OCI-LY1 (cell line): ENCODE measurements at regions not wholly inside any gene's neighbourhood (a gene's known extent, or its start where the extent isn't known, plus 50 kb on each side); places are given as distances from the start of the nearest gene placed in this dataset.

Experiments
- H2AFZ ChIP-seq: fragments of 200-600 bp; sonication (generic), shearing (Covaris generic); 2 replicates; pipeline ENCODE4 v1.6.0; 2014; ENCODE audit warnings: antibody characterized with exemption, mild to moderate bottlenecking, low read length
- H3F3A ChIP-seq: fragments of 200-600 bp; sonication (generic), shearing (Covaris generic); 2 replicates; pipeline ENCODE4 v1.6.0; 2014; ENCODE audit warnings: mild to moderate bottlenecking, antibody characterized with exemption, low read length, moderate library complexity; ENCODE audit not compliant: insufficient read depth
- H3K27ac ChIP-seq: fragments of 200-600 bp; sonication (generic); 2 replicates; pipeline ENCODE4 v1.5.1; 2014; ENCODE audit warnings: low read length, mixed run types, mild to moderate bottlenecking, low read depth; ENCODE audit not compliant: poor library complexity, severe bottlenecking
- H3K27me3 ChIP-seq: fragments of 200-600 bp; sonication (generic); 2 replicates; pipeline ENCODE4 v1.6.0; 2014; ENCODE audit warnings: antibody characterized with exemption, mild to moderate bottlenecking, low read length, moderate library complexity; ENCODE audit not compliant: insufficient read depth
- H3K36me3 ChIP-seq: fragments of 200-600 bp; sonication (generic); 2 replicates; pipeline ENCODE4 v1.6.1; 2014; ENCODE audit warnings: mild to moderate bottlenecking, antibody characterized with exemption, low read length, moderate library complexity, mixed read lengths; ENCODE audit not compliant: insufficient read depth
- H3K4me1 ChIP-seq: fragments of 200-600 bp; sonication (generic); 2 replicates; pipeline ENCODE4 v1.5.1; 2014; ENCODE audit warnings: mild to moderate bottlenecking, low read length, moderate library complexity; ENCODE audit not compliant: insufficient read depth, severe bottlenecking
- H3K4me2 ChIP-seq: fragments of 200-600 bp; sonication (generic), shearing (Covaris generic); 2 replicates; pipeline ENCODE4 v1.6.1; 2014; ENCODE audit warnings: low read length
- H3K4me3 ChIP-seq: fragments of 200-600 bp; sonication (generic); 2 replicates; pipeline ENCODE4 v1.5.1; 2014; ENCODE audit warnings: low read length, low read depth, mild to moderate bottlenecking, mixed read lengths; ENCODE audit not compliant: poor library complexity, severe bottlenecking
- H3K79me2 ChIP-seq: fragments of 200-600 bp; shearing (Covaris generic); 2 replicates; pipeline ENCODE4 v1.6.1; 2016; ENCODE audit warnings: mixed run types, low read length, mixed read lengths; ENCODE audit not compliant: insufficient read depth
- H3K9ac ChIP-seq: fragments of 200-600 bp; sonication (generic), shearing (Covaris generic); 2 replicates; pipeline ENCODE4 v1.6.1; 2014; ENCODE audit warnings: mild to moderate bottlenecking, low read length, mixed read lengths
- H3K9me2 ChIP-seq: fragments of 200-600 bp; sonication (generic), shearing (Covaris generic); 2 replicates; pipeline ENCODE4 v1.6.1; 2014; ENCODE audit warnings: low read depth, mild to moderate bottlenecking, low read length, mixed read lengths
- H3K9me3 ChIP-seq: fragments of 200-600 bp; shearing (Covaris generic); 2 replicates; pipeline ENCODE4 v1.6.1; 2014; ENCODE audit warnings: low read length, mixed read lengths
- H4K20me1 ChIP-seq: fragments of 200-600 bp; sonication (generic), shearing (Covaris generic); 2 replicates; pipeline ENCODE4 v1.6.0; 2016; ENCODE audit warnings: mild to moderate bottlenecking, low read length; ENCODE audit not compliant: insufficient read depth
- EZH2 ChIP-seq: fragments of 200-600 bp; sonication (generic), shearing (Covaris generic); IDR thresholded peaks from 2 replicates; pipeline ENCODE4 v1.8.0; 2017; ENCODE audit warnings: borderline replicate concordance, mixed run types, mild to moderate bottlenecking, antibody characterized with exemption, low read length, moderate library complexity, mixed read lengths
- TF ChIP-seq, protein P1 (sequence below): fragments of 200-600 bp; sonication (generic), shearing (Covaris generic); IDR thresholded peaks from 2 replicates; pipeline ENCODE4 v1.5.1; 2017; ENCODE audit warnings: mild to moderate bottlenecking, antibody characterized with exemption, low read length, moderate library complexity, mixed read lengths

- no peak overlapping the region for H3K27ac ChIP-seq
- no peak overlapping the region for H3K4me3 ChIP-seq
- H3K36me3 ChIP-seq = no peaks in the 10 kb centered on the region
- no peaks in the 10 kb centered on the region for H3F3A ChIP-seq
- H3K9me3 ChIP-seq = no peaks in the 10 kb centered on the region
- TF ChIP-seq EZH2 = no peak
- TF ChIP-seq, protein P1, sequence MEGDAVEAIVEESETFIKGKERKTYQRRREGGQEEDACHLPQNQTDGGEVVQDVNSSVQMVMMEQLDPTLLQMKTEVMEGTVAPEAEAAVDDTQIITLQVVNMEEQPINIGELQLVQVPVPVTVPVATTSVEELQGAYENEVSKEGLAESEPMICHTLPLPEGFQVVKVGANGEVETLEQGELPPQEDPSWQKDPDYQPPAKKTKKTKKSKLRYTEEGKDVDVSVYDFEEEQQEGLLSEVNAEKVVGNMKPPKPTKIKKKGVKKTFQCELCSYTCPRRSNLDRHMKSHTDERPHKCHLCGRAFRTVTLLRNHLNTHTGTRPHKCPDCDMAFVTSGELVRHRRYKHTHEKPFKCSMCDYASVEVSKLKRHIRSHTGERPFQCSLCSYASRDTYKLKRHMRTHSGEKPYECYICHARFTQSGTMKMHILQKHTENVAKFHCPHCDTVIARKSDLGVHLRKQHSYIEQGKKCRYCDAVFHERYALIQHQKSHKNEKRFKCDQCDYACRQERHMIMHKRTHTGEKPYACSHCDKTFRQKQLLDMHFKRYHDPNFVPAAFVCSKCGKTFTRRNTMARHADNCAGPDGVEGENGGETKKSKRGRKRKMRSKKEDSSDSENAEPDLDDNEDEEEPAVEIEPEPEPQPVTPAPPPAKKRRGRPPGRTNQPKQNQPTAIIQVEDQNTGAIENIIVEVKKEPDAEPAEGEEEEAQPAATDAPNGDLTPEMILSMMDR = no peak
- no peaks in the 10 kb centered on the region for H3K27me3 ChIP-seq
- no peak overlapping the region for H2AFZ ChIP-seq
- H3K9me2 ChIP-seq = no peaks in the 10 kb centered on the region
- no peaks in the 10 kb centered on the region for H3K4me1 ChIP-seq
- H3K4me2 ChIP-seq = no peak overlapping the region
- no peaks in the 10 kb centered on the region for H4K20me1 ChIP-seq
- H3K9ac ChIP-seq = no peak overlapping the region
- H3K79me2 ChIP-seq = no peaks in the 10 kb centered on the region
These were observed 630.6 kb upstream of the SEMA6A start for GRCh38 chr5:117204926-117205869.

- Histone ChIP-seq H3K79me2 (no peaks in the 10 kb centered on the region), H3K9me2 (no peaks in the 10 kb centered on the region), H3K4me1 (no peaks in the 10 kb centered on the region), H3K9ac (no peak overlapping the region), H3K9me3 (no peaks in the 10 kb centered on the region), H3K27ac (no peak overlapping the region), H3K36me3 (no peaks in the 10 kb centered on the region), H3F3A (no peaks in the 10 kb centered on the region), H3K27me3 (no peaks in the 10 kb centered on the region), H2AFZ (no peak overlapping the region), H3K4me2 (no peak overlapping the region), H4K20me1 (no peaks in the 10 kb centered on the region), H3K4me3 (no peak overlapping the region)
- TF ChIP-seq, protein P1 = no peak
- no peak for TF ChIP-seq EZH2
These were observed 629.8 kb upstream of the SEMA6A start for GRCh38 chr5:117204404-117204803.

GRCh38 chr5:117203584-117203983 lies 629.0 kb upstream of the SEMA6A start:
- Histone ChIP-seq H3K27ac (no peak overlapping the region), H3K9me2 (no peaks in the 10 kb centered on the region), H3K4me3 (no peak overlapping the region), H4K20me1 (no peaks in the 10 kb centered on the region), H3K79me2 (no peaks in the 10 kb centered on the region), H3K9ac (no peak overlapping the region), H3K36me3 (no peaks in the 10 kb centered on the region), H3K4me1 (no peaks in the 10 kb centered on the region), H3K9me3 (no peaks in the 10 kb centered on the region), H3K27me3 (no peaks in the 10 kb centered on the region), H2AFZ (no peak overlapping the region), H3F3A (no peaks in the 10 kb centered on the region), H3K4me2 (no peak overlapping the region)
- TF ChIP-seq EZH2 = no peak
- TF ChIP-seq, protein P1 = no peak
